ENCODE measurements at regions not wholly inside any gene's neighbourhood (a gene's known extent, or its start where the extent isn't known, plus 50 kb on each side); places are given as distances from the start of the nearest gene placed in this dataset.

- Histone ChIP-seq H3K9ac (ENCODE audit: extremely low read depth, insufficient read length, low read length) (no peak overlapping the region), H3K23me2 (ENCODE audit: insufficient read length, low read depth, low read length, poor library complexity, severe bottlenecking) (no peaks in the 10 kb centered on the region), H3K4me2 (ENCODE audit: insufficient read depth, insufficient read length, low read length) (no peak overlapping the region), H3K79me1 (ENCODE audit: insufficient read depth, low read depth, low read length, poor library complexity, severe bottlenecking) (no peaks in the 10 kb centered on the region), H4K5ac (ENCODE audit: insufficient read length, low read depth, low read length) (no peak overlapping the region), H3K4ac (ENCODE audit: low read depth, low read length) (no peak overlapping the region), H2BK5ac (ENCODE audit: insufficient read length, low read length) (no peak overlapping the region), H2BK12ac (ENCODE audit: insufficient read length, low read depth, low read length) (no peak overlapping the region), H2BK15ac (ENCODE audit: low read depth, low read length) (no peak overlapping the region), H3K9me3 (ENCODE audit: control insufficient read depth, low read depth, low read length) (no peaks in the 10 kb centered on the region), H2AFZ (ENCODE audit: low read length) (no peak overlapping the region), H4K91ac (ENCODE audit: insufficient read length, low read depth, low read length) (no peak overlapping the region), H2AK5ac (ENCODE audit: insufficient read length, low read length) (no peak overlapping the region), H3K27ac (ENCODE audit: insufficient read length, low read depth, low read length) (no peak overlapping the region), H3K27me3 (ENCODE audit: insufficient read depth, low read length) (no peaks in the 10 kb centered on the region), H3K4me1 (ENCODE audit: insufficient read depth, low read length) (no peaks in the 10 kb centered on the region), H2BK20ac (ENCODE audit: low read depth, low read length, poor library complexity, severe bottlenecking) (no peak overlapping the region), H2BK120ac (ENCODE audit: low read depth, low read length, poor library complexity, severe bottlenecking) (no peak overlapping the region), H4K20me1 (ENCODE audit: control insufficient read depth, insufficient read depth, insufficient read length) (no peaks in the 10 kb centered on the region), H3T11ph (ENCODE audit: low read length) (no peak overlapping the region), H3K56ac (ENCODE audit: insufficient read length, low read depth, low read length) (no peak overlapping the region), H3K14ac (ENCODE audit: insufficient read depth, low read length) (no peak overlapping the region), H4K8ac (replicated peaks; ENCODE audit: insufficient read length, low read depth, low read length) (no peak overlapping the region), H3K79me2 (ENCODE audit: insufficient read depth, low read length) (no peaks in the 10 kb centered on the region), H3K18ac (ENCODE audit: insufficient read length, low read depth, low read length) (no peak overlapping the region), H3K23ac (ENCODE audit: insufficient read length, low read depth, low read length) (no peak overlapping the region)
- no peak for DNase-seq
- no peak overlapping the region for H3K27ac Mint-ChIP-seq
- TF ChIP-seq CTCF (conservative IDR thresholded peaks at IDR 0.05), result no peak
- peaks cover 55% of the 10 kb centered on the region for H3K27me3 Mint-ChIP-seq (ENCODE audit: low read depth)
- H3K4me3 Mint-ChIP-seq, result no peak overlapping the region
- H3K4me1 Mint-ChIP-seq, result peaks cover 9 to 38% of the 10 kb centered on the region in 2 experiments
- WGBS (ENCODE audit: extremely low coverage, insufficient read length, low lambda C conversion rate), result no CpG with 5 or more reads among the region's 5 CpGs
- no peaks in the 10 kb centered on the region for H3K36me3 Mint-ChIP-seq (ENCODE audit: insufficient read depth in 1 of 3, low read depth in 3 of 3)
- no peaks in the 10 kb centered on the region for H3K9me3 Mint-ChIP-seq
These were observed 82.6 kb upstream of the SYT13 start for GRCh38 chr11:45368697-45369096.

Data from H9 (cell line).